ENCODE measurements at regions not wholly inside any gene's neighbourhood (a gene's known extent, or its start where the extent isn't known, plus 50 kb on each side); places are given as distances from the start of the nearest gene placed in this dataset.

DNA sequence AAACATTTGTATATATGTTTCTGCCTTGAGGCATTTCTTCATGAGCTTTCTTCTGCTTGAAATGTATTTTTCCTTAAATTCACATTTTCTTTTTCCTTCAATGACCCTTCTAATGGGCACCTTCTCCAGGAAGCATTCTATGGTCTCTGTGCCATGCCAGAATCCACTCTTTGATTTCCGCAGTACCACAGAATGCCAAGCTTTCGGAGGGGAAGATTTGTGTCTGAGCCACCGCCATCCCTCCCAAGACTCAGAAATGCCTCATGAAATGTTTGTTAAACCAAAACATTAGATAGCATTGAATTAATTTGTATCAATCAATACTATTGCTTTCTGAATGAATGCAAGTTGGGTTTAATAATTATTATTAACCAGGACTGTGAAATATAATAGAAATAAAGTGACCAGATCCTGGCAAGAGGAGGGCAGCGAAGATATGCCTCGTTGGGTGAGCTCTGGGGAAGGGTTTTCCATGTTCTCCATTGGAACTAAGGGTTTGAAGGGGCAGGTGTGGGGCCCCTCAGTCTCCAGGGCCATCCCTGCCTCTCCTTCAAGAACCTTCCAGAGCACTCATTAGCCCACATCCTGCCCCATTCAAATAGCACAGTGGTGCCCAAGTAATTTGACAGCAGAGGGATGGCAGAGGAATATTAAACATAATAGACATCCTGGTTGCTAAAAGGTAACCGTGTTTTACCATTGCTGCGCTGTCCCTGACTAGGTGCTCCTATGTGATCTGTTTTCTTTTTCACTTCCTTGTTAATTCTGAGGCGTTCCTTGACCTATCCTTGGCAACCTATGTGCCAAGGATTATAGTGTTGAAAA lies 189.6 kb downstream of the MYCN start:
- H3K4me1 ChIP-seq (ENCODE audit: control insufficient read depth in 5 of 5, insufficient read depth in 5 of 5, low read length in 5 of 5), result peaks cover 0 to 3% (median 0%) of the 10 kb centered on the region in 5 donors
- no peaks in the 10 kb centered on the region for H3K9me3 ChIP-seq (ENCODE audit: control insufficient read depth in 4 of 4, insufficient read depth in 3 of 4, low read length in 3 of 4)
- H3K27ac ChIP-seq (ENCODE audit: low read depth in 1 of 2, low read length in 1 of 2), result no peak overlapping the region
- no peak for TF ChIP-seq CTCF (IDR thresholded peaks at IDR 0.05; ENCODE audit: control extremely low read depth, extremely low read depth)
- 86 to 88% methylated on average over 8 of the region's 8 CpGs for WGBS, 2 donors
- H3K9ac ChIP-seq (ENCODE audit: insufficient read depth in 1 of 2, low read length in 2 of 2), result no peak overlapping the region
- ATAC-seq (ENCODE audit: insufficient read depth, low FRiP score) (no peak), DNase-seq (no peak)
- no peak overlapping the region for H3K4me3 ChIP-seq
- no peaks in the 10 kb centered on the region for H3K36me3 ChIP-seq (ENCODE audit: control insufficient read depth in 4 of 4, insufficient read depth in 4 of 4, low read length in 4 of 4)
- H3K27me3 ChIP-seq (ENCODE audit: control insufficient read depth in 3 of 3, insufficient read depth in 3 of 3, low read length in 2 of 3), result no peaks in the 10 kb centered on the region

DNA sequence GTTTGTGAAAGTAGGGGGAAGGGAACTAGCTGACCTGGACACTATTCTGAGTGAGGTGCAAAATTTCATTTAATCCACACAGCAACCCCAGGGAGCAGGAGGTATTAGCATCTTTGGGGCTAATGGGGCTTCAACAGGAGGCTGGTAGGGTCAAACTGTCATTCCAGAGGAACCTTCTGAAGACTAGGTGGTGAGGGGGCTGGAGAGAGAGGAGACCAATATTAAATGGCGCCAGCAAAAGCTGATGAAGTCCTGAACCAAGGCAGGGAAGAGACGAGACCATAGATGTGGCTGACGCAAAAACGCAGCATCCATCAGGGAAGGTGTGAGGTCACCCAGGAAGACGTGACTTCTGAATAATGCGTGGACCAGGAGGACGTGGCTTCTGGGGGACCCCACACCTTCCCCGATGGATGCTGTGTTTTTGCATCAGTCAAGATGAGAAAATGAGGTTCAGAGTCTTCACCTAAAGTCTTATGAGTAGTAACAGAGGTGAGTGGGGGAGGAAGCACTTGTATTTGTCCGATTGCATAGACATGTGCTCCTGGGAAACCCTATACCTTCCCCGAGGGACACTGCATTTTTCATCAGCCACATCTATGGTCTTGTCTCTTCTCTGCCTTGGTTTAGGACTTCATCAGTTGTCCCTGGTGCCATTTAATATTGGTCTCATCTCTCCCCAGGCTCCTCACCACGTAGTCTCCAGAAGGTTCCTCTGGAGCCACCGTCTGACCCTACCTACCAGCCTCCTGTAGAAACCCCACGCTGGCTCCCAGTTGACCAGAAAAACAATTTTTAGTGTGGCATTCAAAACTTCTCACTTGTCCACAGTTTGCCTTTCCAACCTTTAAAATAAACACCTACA lies 188.6 kb downstream of the MYCN start:
- Histone ChIP-seq H3K36me3 (ENCODE audit: control insufficient read depth in 4 of 4, insufficient read depth in 4 of 4, low read length in 4 of 4) (no peaks in the 10 kb centered on the region), H3K9me3 (ENCODE audit: control insufficient read depth in 4 of 4, insufficient read depth in 3 of 4, low read length in 3 of 4) (no peaks in the 10 kb centered on the region), H3K4me3 (no peak overlapping the region), H3K4me1 (ENCODE audit: control insufficient read depth in 5 of 5, insufficient read depth in 5 of 5, low read length in 5 of 5) (peaks cover 0 to 3% (median 0%) of the 10 kb centered on the region in 5 donors), H3K9ac (ENCODE audit: insufficient read depth in 1 of 2, low read length in 2 of 2) (no peak overlapping the region), H3K27ac (ENCODE audit: low read depth in 1 of 2, low read length in 1 of 2) (no peak overlapping the region), H3K27me3 (ENCODE audit: control insufficient read depth in 3 of 3, insufficient read depth in 3 of 3, low read length in 2 of 3) (no peaks in the 10 kb centered on the region)
- ATAC-seq (ENCODE audit: insufficient read depth, low FRiP score) (no peak), DNase-seq (no peak)
- WGBS, 2 donors, result 86 to 93% methylated on average over 13 of the region's 13 CpGs
- TF ChIP-seq CTCF (IDR thresholded peaks at IDR 0.05; ENCODE audit: control extremely low read depth, extremely low read depth), result no peak

DNA sequence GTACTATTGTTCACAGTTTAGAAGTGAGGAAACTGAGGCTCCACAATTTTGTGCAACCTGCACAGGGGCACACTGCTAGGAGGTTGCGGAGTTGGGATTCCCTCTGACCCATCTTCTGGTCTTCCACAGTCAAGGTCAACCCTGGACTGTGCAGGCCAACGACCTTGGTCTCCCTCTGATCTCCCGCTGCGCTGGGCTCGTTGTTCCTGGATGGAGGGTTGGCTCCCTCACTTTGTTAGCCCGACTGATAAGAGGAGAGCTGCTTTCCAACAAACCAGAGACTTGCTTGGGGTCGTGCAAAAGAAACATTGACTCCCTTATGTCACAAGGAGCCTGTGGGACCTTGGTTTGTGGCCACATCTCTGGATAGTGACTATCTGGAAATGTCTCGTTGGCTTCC lies 187.6 kb downstream of the MYCN start:
- H3K36me3 ChIP-seq (ENCODE audit: control insufficient read depth in 4 of 4, insufficient read depth in 4 of 4, low read length in 4 of 4), result no peaks in the 10 kb centered on the region
- no peaks in the 10 kb centered on the region for H3K27me3 ChIP-seq (ENCODE audit: control insufficient read depth in 3 of 3, insufficient read depth in 3 of 3, low read length in 2 of 3)
- H3K4me1 ChIP-seq (ENCODE audit: control insufficient read depth in 5 of 5, insufficient read depth in 5 of 5, low read length in 5 of 5), result peaks cover 0 to 3% (median 0%) of the 10 kb centered on the region in 5 donors
- DNase-seq, result no peak
- H3K9me3 ChIP-seq (ENCODE audit: control insufficient read depth in 4 of 4, insufficient read depth in 3 of 4, low read length in 3 of 4), result peaks cover 0 to 2% (median 0%) of the 10 kb centered on the region in 4 donors
- ATAC-seq (ENCODE audit: insufficient read depth, low FRiP score), result no peak
- H3K27ac ChIP-seq (ENCODE audit: low read depth in 1 of 2, low read length in 1 of 2), result no peak overlapping the region
- H3K9ac ChIP-seq (ENCODE audit: insufficient read depth in 1 of 2, low read length in 2 of 2), result no peak overlapping the region
- WGBS, 2 donors, result 66 to 79% methylated on average over 8 of the region's 8 CpGs
- no peak for TF ChIP-seq CTCF (IDR thresholded peaks at IDR 0.05; ENCODE audit: control extremely low read depth, extremely low read depth)
- no peak overlapping the region for H3K4me3 ChIP-seq
